CD4-positive, alpha-beta T cell (primary cell): ENCODE measurements at regions not wholly inside any gene's neighbourhood (a gene's known extent, or its start where the extent isn't known, plus 50 kb on each side); places are given as distances from the start of the nearest gene placed in this dataset.

Source experiments
- ATAC-seq: fragments of 200-7000 bp; cut with Tn5 transposase; one replicate; pipeline ENCODE4 v1.10.0; 2022; ENCODE audit warnings: mild to moderate bottlenecking; ENCODE audit not compliant: poor library complexity
- CTCF ChIA-PET: fragments of 350-600 bp; sonication (Branson Sonifier 250); formaldehyde crosslinking; loops from one replicate; lab custom pipeline; 2021; ENCODE audit warnings: antibody characterized with exemption, inconsistent platforms; lab: Charles Lee
- POLR2A ChIA-PET: fragments of 350-600 bp; sonication (Branson Sonifier 250); formaldehyde crosslinking; loops from one replicate; lab custom pipeline; 2021; ENCODE audit warnings: antibody characterized with exemption, inconsistent platforms; lab: Charles Lee
- DNase-seq, 14 experiments: peaks; one replicate each; pipeline ENCODE4 v3.0.0-alpha.2; 2013 to 2020; ENCODE audit warnings: mixed read lengths in 2 of 14
- H3K27ac ChIP-seq, 2 donors: one replicate each; pipeline versions ENCODE4 v1.5.1 to v1.7.0; 2013; ENCODE audit warnings: low read length in 2 of 2, low read depth in 1 of 2, mild to moderate bottlenecking in 1 of 2
- H3K27me3 ChIP-seq, 2 experiments: 1 replicate in 1 of 2; 2 replicates in 1 of 2; pipeline versions ENCODE4 v1.6.1 to v1.7.0; 2013; ENCODE audit warnings: low read length in 2 of 2, control low read depth in 1 of 2, mild to moderate bottlenecking in 1 of 2, moderate library complexity in 1 of 2; ENCODE audit not compliant: insufficient read depth in 2 of 2, control insufficient read depth in 1 of 2
- H3K36me3 ChIP-seq: one replicate; pipeline ENCODE4 v1.6.1; 2013; ENCODE audit warnings: low read length, control low read depth; ENCODE audit not compliant: insufficient read depth
- H3K4me1 ChIP-seq: one replicate; pipeline ENCODE4 v1.6.1; 2013; ENCODE audit warnings: low read length, control low read depth; ENCODE audit not compliant: insufficient read depth
- H3K4me3 ChIP-seq: one replicate; pipeline ENCODE4 v1.5.1; 2013; ENCODE audit warnings: mild to moderate bottlenecking, low read length, moderate library complexity
- H3K9me3 ChIP-seq, 2 experiments: 1 replicate in 1 of 2; 2 replicates in 1 of 2; pipeline versions ENCODE4 v1.6.1 to v1.7.0; 2013; ENCODE audit warnings: low read length in 2 of 2, mild to moderate bottlenecking in 2 of 2, control low read depth in 1 of 2, moderate library complexity in 1 of 2; ENCODE audit not compliant: control insufficient read depth in 1 of 2, insufficient read depth in 1 of 2
- H3K27ac Mint-ChIP-seq: one replicate; pipeline ENCODE4 v1.8.0; 2020; ENCODE audit warnings: mixed read lengths
- H3K27me3 Mint-ChIP-seq: one replicate; pipeline ENCODE4 v1.8.0; 2021; ENCODE audit warnings: mixed read lengths
- H3K36me3 Mint-ChIP-seq: one replicate; pipeline ENCODE4 v1.8.0; 2021; ENCODE audit warnings: low read depth, mixed read lengths
- H3K4me1 Mint-ChIP-seq: one replicate; pipeline ENCODE4 v1.8.0; 2021; ENCODE audit warnings: low read depth, mixed read lengths
- H3K4me3 Mint-ChIP-seq: one replicate; pipeline ENCODE4 v1.8.0; 2020; ENCODE audit warnings: mild to moderate bottlenecking, mixed read lengths
- H3K9me3 Mint-ChIP-seq: one replicate; pipeline ENCODE4 v1.8.0; 2020; ENCODE audit warnings: mixed read lengths
- intact Hi-C, 2 experiments: fragments of 100-400 bp; cut with DNase I in 1 of 2; cut with micrococcal nuclease in 1 of 2; formaldehyde crosslinking; loops; one replicate each; pipeline versions ENCODE4 v1.15.1 to v1.9.0; 2023 to 2025; cut with DNase I, micrococcal nuclease
- TF ChIP-seq, protein P1 (sequence below): fragments of 200-600 bp; IDR thresholded peaks from one replicate; pipeline ENCODE4 v1.8.0; 2022; ENCODE audit warnings: antibody characterized with exemption, mild to moderate bottlenecking

DNA sequence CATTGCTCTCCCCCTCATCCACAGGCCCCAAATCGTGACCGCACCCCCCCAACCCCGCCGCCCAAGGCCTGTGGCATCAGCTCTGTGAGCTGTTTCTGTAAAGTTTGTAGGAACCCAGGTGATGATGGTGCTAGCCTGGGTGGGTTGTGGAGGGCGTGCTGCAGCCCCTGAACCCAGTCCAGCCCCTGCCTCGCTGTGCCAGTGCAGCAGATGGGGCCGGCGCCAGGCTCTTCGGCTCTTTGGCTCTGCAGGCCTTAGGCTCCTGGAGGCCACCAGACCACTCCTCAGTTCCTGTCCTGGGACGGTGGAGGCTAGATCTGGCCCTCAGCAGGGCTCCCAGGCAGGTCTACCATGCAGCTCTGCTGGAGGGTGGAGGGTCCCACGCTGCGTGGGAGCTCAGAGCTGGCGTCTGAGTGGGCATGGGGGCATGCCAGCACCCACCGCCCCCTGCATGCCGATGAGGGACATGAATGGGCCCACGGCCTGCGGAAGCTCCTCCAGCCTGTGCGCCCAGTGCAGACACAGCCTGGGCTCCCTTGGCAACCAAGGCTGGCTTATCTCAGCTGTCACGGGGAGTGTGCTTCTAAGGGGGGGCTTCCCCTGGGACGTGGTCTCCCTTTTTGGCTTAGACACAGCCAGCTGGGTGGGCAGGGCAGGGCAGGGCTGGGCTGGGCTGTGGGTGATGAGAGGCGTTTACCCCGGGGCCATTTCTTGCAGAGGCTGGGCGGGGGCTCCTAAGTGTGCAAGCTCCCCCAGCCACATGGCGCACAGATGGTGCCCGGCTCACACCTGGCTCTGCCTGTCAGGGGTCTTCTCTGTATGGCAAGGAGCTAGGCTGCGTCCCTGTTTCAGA is 1187.6 kb downstream of the BRD1 start:
- ChIA-PET POLR2A (no interaction called here), CTCF (no interaction called here)
- H3K27me3 ChIP-seq, result no peaks in the 10 kb centered on the region
- TF ChIP-seq, protein P1, sequence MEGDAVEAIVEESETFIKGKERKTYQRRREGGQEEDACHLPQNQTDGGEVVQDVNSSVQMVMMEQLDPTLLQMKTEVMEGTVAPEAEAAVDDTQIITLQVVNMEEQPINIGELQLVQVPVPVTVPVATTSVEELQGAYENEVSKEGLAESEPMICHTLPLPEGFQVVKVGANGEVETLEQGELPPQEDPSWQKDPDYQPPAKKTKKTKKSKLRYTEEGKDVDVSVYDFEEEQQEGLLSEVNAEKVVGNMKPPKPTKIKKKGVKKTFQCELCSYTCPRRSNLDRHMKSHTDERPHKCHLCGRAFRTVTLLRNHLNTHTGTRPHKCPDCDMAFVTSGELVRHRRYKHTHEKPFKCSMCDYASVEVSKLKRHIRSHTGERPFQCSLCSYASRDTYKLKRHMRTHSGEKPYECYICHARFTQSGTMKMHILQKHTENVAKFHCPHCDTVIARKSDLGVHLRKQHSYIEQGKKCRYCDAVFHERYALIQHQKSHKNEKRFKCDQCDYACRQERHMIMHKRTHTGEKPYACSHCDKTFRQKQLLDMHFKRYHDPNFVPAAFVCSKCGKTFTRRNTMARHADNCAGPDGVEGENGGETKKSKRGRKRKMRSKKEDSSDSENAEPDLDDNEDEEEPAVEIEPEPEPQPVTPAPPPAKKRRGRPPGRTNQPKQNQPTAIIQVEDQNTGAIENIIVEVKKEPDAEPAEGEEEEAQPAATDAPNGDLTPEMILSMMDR, result no peak
- H3K9me3 Mint-ChIP-seq, result no peaks in the 10 kb centered on the region
- peaks cover 11% of the 10 kb centered on the region for H3K4me1 ChIP-seq
- no peaks in the 10 kb centered on the region for H3K27me3 Mint-ChIP-seq
- H3K4me3 ChIP-seq, result no peak overlapping the region
- H3K36me3 Mint-ChIP-seq, result no peaks in the 10 kb centered on the region
- H3K9me3 ChIP-seq, result peaks cover 0 to 15% of the 10 kb centered on the region in 2 experiments
- DNase-seq (no peak), ATAC-seq (no peak)
- no peaks in the 10 kb centered on the region for H3K36me3 ChIP-seq
- H3K4me1 Mint-ChIP-seq, result peaks cover 9% of the 10 kb centered on the region
- intact Hi-C loops, result no loop called here
- no peak overlapping the region for H3K4me3 Mint-ChIP-seq
- H3K27ac Mint-ChIP-seq, result no peak overlapping the region
- H3K27ac ChIP-seq, result no peak overlapping the region

DNA sequence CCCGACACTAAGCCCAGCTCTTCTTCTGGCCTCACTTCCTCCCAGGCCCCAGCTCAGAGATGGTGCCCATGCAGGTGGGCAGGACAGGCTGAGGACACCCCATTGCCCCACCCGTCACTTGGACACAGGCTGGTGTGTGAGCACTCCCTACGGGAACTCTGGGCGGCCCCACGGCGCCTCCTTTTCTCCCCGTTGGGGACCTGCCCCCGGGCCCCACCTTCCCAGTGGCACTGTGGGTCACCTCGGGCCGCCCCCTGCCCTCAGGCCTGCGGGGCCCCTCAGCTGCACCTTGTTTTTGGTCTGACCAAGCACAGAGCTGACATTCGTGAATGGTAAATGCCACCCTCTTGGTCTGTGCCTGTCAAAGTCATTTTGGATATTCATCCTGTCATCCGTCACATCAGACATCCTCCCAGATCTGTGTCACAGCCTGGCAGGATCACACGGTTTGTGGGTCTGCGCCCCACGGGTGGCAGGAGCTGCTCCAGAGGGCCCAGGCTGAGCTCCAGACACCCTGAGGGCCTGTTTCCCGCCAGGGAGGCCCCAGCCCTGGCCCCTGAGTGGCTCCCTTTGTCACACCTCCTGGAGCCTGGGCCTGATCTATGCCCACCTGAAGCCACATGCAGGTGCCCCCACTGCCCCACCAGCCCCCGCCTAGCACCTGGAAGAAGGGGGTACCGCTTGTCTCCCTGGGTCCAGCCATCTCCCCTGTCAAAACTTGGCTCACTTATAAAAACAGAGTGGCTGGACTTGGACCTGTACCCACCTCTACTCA is 1188.5 kb downstream of the BRD1 start:
- no peak overlapping the region for H3K27ac Mint-ChIP-seq
- DNase-seq (no peak), ATAC-seq (no peak)
- no peaks in the 10 kb centered on the region for H3K36me3 Mint-ChIP-seq
- CTCF ChIA-PET, result no interaction called here
- no peaks in the 10 kb centered on the region for H3K27me3 ChIP-seq
- H3K4me3 ChIP-seq, result no peak overlapping the region
- peaks cover 11% of the 10 kb centered on the region for H3K4me1 ChIP-seq
- no peaks in the 10 kb centered on the region for H3K36me3 ChIP-seq
- POLR2A ChIA-PET, result no interaction called here
- no peaks in the 10 kb centered on the region for H3K27me3 Mint-ChIP-seq
- no peak overlapping the region for H3K4me3 Mint-ChIP-seq
- intact Hi-C loops, result no loop called here
- H3K9me3 Mint-ChIP-seq, result no peaks in the 10 kb centered on the region
- H3K9me3 ChIP-seq, result peaks cover 0 to 14% of the 10 kb centered on the region in 2 experiments
- TF ChIP-seq, protein P1, result no peak
- H3K27ac ChIP-seq, result no peak overlapping the region
- H3K4me1 Mint-ChIP-seq, result peaks cover 9% of the 10 kb centered on the region

DNA sequence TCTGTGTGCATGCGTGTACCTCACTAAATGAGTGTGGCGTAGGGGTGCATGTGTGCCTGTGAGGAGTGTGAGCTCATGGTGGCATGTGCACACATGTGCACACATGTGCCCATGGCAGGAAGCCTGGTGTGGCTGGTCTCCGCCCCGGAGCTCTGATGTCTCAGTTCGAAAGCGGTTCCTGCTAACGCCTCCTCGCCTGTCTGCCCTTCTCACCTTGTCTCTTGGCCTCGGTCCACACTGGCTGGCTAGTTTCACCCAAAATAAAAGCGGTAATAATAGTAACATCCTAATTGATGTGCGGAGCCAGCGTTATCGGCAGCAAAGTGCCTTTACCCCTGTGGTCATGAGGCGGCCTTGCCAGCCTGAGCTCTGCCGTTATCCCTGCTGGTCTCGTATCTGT is 1190.4 kb downstream of the BRD1 start:
- ATAC-seq (no peak), DNase-seq (no peak)
- H3K36me3 Mint-ChIP-seq, result no peaks in the 10 kb centered on the region
- H3K4me3 Mint-ChIP-seq, result no peak overlapping the region
- Histone ChIP-seq H3K4me1 (peaks cover 11% of the 10 kb centered on the region), H3K36me3 (no peaks in the 10 kb centered on the region), H3K27ac (no peak overlapping the region), H3K9me3 (peaks cover 0 to 12% of the 10 kb centered on the region in 2 experiments), H3K27me3 (no peaks in the 10 kb centered on the region), H3K4me3 (no peak overlapping the region)
- POLR2A ChIA-PET, result no interaction called here
- H3K27me3 Mint-ChIP-seq, result no peaks in the 10 kb centered on the region
- H3K27ac Mint-ChIP-seq, result no peak overlapping the region
- intact Hi-C loops, result no loop called here
- no peaks in the 10 kb centered on the region for H3K9me3 Mint-ChIP-seq
- CTCF ChIA-PET, result no interaction called here
- peaks cover 9% of the 10 kb centered on the region for H3K4me1 Mint-ChIP-seq
- TF ChIP-seq, protein P1, result no peak
